ENCODE measurements at regions not wholly inside any gene's neighbourhood (a gene's known extent, or its start where the extent isn't known, plus 50 kb on each side); places are given as distances from the start of the nearest gene placed in this dataset.
"Not testable (repeated sequence)": the region's sequence is repeated elsewhere in the genome, so short reads cannot be mapped to it uniquely, and the experiment has no call there.

GRCh38 chrX:143455046-143455445 is 62.2 kb downstream of the SPANXN3 start:
- DNase-seq (no peak), ATAC-seq (no peak)
- intact Hi-C loops (cut with DNase I, micrococcal nuclease): no loop called here

- ATAC-seq (no peak), DNase-seq (no peak)
- intact Hi-C loops (cut with DNase I, micrococcal nuclease): no loop called here
Measured at GRCh38 chrX:143437439-143437838, 79.8 kb downstream of the SPANXN3 start.

GRCh38 chrX:143435916-143436315 is 81.4 kb downstream of the SPANXN3 start:
- intact Hi-C loops (cut with DNase I, micrococcal nuclease): no loop called here
- DNase-seq (no peak), ATAC-seq (no peak)

- intact Hi-C loops (cut with DNase I, micrococcal nuclease): no loop called here
- DNase-seq (no peak), ATAC-seq (no peak)
Measured at GRCh38 chrX:143429811-143430210, 87.5 kb downstream of the SPANXN3 start.

- DNase-seq (no peak), ATAC-seq (no peak)
- intact Hi-C loops (cut with DNase I, micrococcal nuclease): no loop called here
Measured at GRCh38 chrX:143429131-143429530, 88.1 kb downstream of the SPANXN3 start.

- DNase-seq: no peak
- intact Hi-C loops (cut with DNase I, micrococcal nuclease): no loop called here
- ATAC-seq: no peak
Measured at GRCh38 chrX:143401160-143401559, 116.1 kb downstream of the SPANXN3 start.

GRCh38 chrX:143378851-143379250 is 138.4 kb downstream of the SPANXN3 start:
- no peak for DNase-seq
- intact Hi-C loops (cut with DNase I, micrococcal nuclease): no loop called here

GRCh38 chrX:143363419-143363818 is 153.9 kb downstream of the SPANXN3 start:
- intact Hi-C loops (cut with DNase I, micrococcal nuclease): no loop called here
- ATAC-seq (no peak), DNase-seq (no peak)

More at GRCh38 chrX:143378851-143379250, 138.4 kb downstream of the SPANXN3 start:
- ATAC-seq: no peak

GRCh38 chrX:143340190-143340589 is 177.1 kb downstream of the SPANXN3 start:
- DNase-seq: no peak
- no peak for ATAC-seq
- intact Hi-C loops (cut with DNase I, micrococcal nuclease): no loop called here

- no peak for ATAC-seq
- intact Hi-C loops (cut with DNase I, micrococcal nuclease): no loop called here
- DNase-seq: no peak
Measured at GRCh38 chrX:143336261-143336660, 181.0 kb downstream of the SPANXN3 start.

- no peak for ATAC-seq
- intact Hi-C loops (cut with DNase I, micrococcal nuclease): no loop called here
- no peak for DNase-seq
Measured at GRCh38 chrX:143319526-143319925, 197.7 kb downstream of the SPANXN3 start.

GRCh38 chrX:143318857-143319256 is 198.4 kb downstream of the SPANXN3 start:
- peak; percentile 29 to 44 for DNase-seq
- intact Hi-C loops (cut with DNase I, micrococcal nuclease): not testable (repeated sequence)
- peak; percentile 98 for ATAC-seq

GRCh38 chrX:143306991-143307937 is 210.0 kb downstream of the SPANXN3 start:
- intact Hi-C loops (cut with DNase I, micrococcal nuclease): no loop called here
- peak; percentile 89 for ATAC-seq
- peak; percentile 61 to 68 for DNase-seq

GRCh38 chrX:143304518-143304917 is 212.8 kb downstream of the SPANXN3 start:
- ATAC-seq (peak; percentile 49), DNase-seq (no peak)
- intact Hi-C loops (cut with DNase I, micrococcal nuclease): no loop called here

GRCh38 chrX:143304025-143304424 is 213.2 kb downstream of the SPANXN3 start:
- ATAC-seq: no peak
- DNase-seq: no peak
- intact Hi-C loops (cut with DNase I, micrococcal nuclease): no loop called here

- no peak for ATAC-seq
- intact Hi-C loops (cut with DNase I, micrococcal nuclease): no loop called here
- no peak for DNase-seq
Measured at GRCh38 chrX:143298663-143299241, 218.5 kb downstream of the SPANXN3 start.

GRCh38 chrX:143296521-143296920 is 220.8 kb downstream of the SPANXN3 start:
- intact Hi-C loops (cut with DNase I, micrococcal nuclease): no loop called here
- no peak for DNase-seq
- ATAC-seq: peak; percentile 55

- ATAC-seq (no peak), DNase-seq (no peak)
- intact Hi-C loops (cut with DNase I, micrococcal nuclease): no loop called here
Measured at GRCh38 chrX:143287236-143287635, 230.0 kb downstream of the SPANXN3 start.

- intact Hi-C loops (cut with DNase I, micrococcal nuclease): no loop called here
- DNase-seq (no peak), ATAC-seq (no peak)
Measured at GRCh38 chrX:143270317-143270716, 244.6 kb downstream of the SPANXN4 start.

GRCh38 chrX:143244593-143244992 is 218.9 kb downstream of the SPANXN4 start:
- ATAC-seq; intact Hi-C loops (cut with DNase I, micrococcal nuclease); DNase-seq: not testable (repeated sequence)
